ENCODE measurements at regions not wholly inside any gene's neighbourhood (a gene's known extent, or its start where the extent isn't known, plus 50 kb on each side); places are given as distances from the start of the nearest gene placed in this dataset.
"Not testable (repeated sequence)": the region's sequence is repeated elsewhere in the genome, so short reads cannot be mapped to it uniquely, and the experiment has no call there.

DNA sequence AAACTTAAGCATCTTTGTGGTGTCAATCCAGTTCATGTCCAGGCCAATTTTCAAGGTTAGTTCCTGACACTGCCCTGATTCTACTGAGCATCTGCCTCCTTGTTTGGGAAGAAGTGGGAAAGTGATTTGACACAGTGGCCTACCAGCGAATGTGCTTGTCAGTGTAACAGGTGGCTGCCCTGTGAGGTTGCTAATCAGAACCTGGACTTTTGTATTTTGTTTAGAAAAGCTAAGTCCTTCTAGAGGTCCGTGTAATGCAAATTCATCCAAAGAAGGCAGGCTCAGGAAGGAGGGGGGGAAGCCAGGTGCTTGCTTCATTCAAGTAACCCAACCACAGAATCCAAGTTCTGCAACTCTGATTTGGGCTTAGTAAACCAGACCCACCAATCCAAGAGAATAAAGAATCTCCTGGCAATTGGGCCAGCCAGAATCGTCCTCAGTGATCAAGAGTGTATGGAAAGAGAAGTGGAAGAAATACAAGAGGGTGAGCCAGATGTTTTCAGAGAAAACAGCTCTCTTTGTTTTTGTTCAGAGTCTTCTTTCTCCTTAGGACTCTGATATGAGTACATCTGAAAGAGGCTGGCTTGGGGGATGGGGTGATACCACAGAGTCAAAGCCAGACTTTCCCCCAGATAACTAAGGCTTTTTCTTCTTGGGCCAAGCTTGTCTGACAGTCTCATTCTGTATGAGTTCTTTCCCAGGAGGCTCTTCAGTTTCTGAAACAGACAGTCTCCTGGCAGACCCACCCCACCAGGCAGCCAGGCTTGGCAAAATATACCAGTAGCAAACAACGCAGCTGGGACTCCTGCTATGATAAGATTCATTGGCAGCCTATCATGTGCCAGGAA lies 508.9 kb upstream of the TBL1XR1 start:
- DNase-seq (ENCODE audit: low read depth, low spot score), result no peak

DNA sequence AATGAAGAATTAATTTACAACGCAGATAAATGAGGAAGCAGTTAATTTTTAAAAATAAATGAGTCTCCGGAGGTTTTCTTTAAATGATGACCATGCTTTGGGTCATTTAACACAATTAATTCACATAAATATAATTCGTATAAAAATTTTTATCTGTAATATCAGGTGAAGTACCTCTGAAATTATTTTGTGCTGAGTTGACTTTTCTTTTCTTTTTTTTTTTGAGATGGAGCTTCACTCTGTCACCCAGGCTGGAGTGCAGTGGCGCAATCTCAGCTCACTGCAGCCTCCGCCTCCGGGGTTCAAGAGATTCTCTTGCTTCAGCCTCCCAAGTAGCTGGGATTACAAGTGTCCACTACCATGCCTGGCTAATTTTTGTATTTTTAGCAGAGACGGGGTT lies 512.2 kb upstream of the TBL1XR1 start:
- not testable (repeated sequence) for DNase-seq (ENCODE audit: low read depth, low spot score)

DNA sequence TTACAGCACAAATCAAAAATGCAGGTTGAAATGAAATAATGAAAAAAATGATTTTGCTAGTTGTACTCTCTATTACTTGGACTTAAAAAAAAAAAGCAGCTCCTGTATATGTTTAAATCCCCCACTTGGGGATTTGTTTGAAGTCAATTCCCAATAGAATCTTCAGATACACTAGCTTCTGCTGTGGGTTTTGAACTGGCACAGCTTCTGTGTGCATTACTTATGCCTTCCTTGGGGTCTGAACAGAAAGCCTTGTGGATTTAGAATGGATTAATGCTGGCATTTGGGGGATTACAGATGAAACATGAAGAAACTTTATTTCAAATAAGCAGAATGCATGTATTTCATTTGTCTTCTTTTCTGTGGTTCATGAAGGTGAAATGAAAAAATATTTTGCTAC lies 513.2 kb upstream of the TBL1XR1 start:
- no peak for DNase-seq (ENCODE audit: low read depth, low spot score)

DNA sequence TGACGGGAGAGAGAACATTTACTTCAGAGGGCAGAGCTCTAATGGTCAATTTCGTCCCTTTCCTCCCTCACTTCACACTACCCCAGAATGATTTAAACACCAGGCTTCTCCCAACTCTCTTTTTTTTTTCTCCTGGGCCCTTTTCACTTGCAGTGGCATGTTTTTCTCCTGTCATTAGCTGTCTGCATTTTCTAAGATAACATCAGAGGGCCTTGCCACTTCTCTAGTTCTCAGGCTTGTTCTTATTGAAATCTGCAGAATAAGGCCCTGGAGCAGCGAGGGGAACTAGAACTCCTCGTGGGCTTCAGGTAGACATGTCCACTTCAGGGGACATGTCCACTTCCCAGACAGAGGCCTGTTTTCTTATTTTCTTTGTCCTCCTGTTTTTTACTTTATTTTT lies 514.4 kb upstream of the TBL1XR1 start:
- DNase-seq (ENCODE audit: low read depth, low spot score), result no peak

DNA sequence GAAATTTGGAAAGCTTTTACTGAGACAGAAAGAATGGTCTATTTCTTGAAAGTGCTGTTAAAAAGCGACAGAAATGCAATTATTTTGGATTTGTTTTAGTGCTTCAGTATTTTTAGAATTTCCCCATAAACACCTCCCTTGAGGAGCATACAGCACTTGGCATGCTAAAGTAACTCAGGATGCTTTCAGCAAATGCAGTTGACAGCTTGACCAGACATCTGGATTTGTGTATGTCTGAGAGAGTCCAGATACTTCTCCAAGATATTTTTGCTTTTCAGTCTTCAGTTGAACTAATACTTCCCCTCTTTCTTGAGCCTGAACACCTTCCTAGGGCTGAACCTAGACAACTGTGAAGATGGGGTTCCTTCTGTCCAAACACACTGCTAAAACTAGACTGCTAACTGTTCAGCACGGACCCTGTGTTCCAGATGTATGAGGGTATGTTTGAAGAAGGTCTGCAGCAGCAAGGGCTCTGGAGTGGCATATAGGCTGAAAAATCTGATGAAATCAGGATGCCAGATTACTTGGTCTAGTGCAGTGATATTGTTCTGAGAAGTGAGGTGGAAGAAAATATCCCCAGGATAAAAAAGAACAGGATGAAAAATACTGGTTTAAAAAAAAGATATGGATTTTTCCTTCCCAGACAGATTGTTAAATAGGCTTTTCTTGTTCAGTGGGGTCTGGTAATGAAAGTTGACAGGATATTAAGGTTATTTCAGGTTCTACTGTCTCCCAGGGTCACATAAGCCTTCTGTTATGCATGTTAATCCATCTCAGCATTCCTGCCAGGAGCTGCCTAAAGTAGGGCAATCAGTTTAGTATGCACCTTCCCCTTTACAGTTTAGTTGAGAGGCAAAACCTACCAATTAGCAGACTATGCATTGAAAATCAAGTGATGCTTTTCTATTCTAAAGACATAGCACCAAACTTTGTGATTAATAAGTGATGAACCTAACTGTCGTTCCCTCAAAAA lies 516.9 kb upstream of the TBL1XR1 start:
- DNase-seq (ENCODE audit: low read depth, low spot score), result no peak

DNA sequence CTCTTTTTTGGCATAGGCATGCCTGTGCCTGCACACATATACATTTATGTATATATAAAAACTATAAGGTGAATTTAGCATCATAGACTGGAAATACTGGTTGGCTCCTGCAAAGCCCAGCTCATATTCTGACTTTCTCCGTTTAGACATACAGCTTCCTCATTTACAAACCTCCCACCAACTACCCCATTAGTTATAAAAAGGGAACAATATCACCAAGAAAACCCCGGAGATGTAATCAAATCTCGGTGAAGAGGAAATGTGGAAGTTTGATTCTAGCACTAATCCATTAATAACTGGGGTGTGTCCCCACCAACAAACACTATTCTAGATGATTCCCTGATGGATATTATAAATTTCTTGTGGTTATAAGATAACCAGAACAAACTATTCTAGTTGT lies 517.7 kb upstream of the TBL1XR1 start:
- no peak for DNase-seq (ENCODE audit: low read depth, low spot score)

DNA sequence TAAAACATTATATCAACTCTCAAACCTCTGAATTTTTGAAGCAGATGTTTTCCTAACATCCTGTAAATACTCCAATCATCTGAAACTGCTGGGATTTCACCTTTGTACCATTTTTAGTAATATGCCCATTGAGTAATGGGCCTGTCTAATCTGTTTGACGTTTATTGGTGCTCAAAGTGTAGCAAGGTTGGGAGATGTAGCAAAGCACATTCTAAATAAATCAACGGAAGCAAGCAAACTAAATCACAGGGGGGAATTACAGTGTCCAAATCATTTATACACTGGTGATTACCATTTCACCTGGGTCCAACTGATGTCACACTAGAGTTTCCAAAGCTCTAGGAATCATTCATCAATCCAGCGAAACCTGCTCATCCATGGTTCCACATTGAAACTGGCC lies 518.7 kb upstream of the TBL1XR1 start:
- no peak for DNase-seq (ENCODE audit: low read depth, low spot score)

DNA sequence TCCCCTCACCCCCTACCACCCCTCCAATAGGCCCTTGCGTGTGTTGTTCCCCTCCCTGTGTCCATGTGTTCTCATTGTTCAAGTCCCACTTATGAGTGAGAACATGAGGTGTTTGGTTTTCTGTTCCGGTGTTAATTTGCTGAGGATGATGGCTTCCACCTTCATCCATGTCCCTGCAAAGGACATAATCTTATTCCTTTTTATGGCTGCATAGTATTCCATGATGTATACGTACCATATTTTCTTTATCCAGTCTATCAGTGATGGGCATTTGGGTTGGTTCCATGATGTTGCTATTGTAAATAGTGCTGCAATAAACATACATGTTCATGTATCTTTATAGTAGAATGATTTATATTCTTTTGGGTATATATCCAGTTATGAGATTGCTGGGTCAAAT lies 523.6 kb upstream of the TBL1XR1 start:
- not testable (repeated sequence) for DNase-seq (ENCODE audit: low read depth, low spot score)

DNA sequence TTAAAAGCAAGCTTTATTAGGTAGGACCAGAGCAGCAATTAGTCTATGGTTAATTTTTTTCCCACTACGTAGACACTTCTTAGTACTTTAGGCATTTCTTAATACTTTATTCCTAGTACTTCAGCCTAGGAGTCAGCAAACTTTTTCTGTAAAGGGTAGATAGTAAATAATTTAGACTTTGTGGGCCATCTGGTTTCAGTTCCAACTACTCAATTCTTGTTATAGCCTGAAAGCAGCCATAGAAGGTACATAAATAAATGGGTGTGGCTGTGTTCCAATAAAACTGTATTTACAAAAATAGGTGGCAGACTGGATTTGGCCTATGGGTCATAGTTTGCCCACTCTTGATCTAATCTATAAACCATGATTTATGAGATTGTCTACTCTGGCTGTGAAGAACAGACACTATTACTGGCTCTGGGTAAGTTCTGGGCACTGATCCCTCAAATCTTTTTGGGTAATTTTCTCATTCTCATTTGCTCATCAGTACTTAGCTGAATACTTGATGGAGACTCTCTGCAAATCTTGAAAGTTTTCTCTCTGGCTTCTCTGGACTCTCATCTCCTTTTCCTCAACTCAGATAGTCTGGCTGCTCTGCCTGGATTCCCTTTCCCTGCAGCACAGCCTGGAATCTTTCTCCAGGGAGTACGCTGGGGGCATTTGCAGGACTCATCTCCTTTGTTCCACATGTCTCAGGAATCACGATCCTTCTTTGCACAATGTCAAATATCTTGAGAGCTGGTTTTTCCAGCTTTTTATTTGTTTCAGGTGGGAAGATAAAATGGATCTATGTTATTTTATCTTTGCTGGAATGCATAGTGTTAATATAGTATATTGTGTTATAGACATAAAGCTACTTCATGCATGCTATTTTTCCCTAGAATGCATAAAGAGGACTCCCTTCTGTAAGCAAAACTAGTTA lies 524.8 kb upstream of the TBL1XR1 start:
- DNase-seq (ENCODE audit: low read depth, low spot score), result no peak

DNA sequence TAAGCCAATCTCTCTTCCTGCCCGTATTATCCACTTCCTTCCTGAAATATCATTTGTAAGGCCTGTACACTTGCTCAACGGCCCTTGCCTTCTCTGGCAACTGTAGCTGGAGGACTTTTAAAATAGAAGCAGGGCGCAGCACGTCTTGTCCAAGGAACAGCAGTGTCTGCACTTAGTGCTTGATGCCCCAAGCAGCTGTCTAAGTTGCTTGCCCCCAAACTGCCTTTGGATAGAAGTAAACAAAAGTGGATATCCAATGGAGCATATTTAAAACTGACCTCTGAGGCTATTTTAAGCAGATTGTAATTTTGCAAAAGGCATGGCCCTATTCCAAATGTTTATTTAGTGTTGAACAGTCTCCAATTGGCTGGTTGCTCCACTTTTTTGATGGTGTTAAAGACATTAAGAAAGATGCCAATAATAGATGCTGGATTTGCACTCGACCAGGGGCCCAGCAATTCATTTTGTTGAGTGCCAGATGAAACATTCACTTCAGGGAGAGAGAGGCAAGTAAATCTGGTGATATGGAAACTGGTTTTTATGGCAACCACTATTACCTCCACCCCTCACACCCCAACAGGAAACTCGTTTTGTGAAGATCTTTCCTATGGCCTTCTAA lies 526.8 kb upstream of the TBL1XR1 start:
- no peak for DNase-seq (ENCODE audit: low read depth, low spot score)

DNA sequence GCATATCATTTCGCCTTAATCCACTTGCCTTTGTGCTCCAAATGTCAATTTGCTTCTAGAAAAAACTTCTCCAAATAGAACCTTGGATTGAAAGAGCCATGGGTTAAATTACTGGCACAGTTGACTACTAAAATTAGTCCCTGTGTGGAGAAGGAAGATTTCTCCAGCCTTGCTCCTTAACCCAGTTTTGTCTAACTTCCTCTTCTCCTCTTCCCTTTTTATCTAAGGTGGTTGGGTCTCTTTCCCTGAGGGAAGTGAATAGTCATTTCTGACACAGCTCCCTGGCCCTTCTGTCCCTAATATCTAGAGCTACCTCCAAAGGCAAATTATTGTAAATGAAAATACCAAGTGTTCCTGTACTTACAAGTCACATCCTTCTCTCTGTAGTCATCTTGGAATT lies 527.9 kb upstream of the TBL1XR1 start:
- no peak for DNase-seq (ENCODE audit: low read depth, low spot score)

DNA sequence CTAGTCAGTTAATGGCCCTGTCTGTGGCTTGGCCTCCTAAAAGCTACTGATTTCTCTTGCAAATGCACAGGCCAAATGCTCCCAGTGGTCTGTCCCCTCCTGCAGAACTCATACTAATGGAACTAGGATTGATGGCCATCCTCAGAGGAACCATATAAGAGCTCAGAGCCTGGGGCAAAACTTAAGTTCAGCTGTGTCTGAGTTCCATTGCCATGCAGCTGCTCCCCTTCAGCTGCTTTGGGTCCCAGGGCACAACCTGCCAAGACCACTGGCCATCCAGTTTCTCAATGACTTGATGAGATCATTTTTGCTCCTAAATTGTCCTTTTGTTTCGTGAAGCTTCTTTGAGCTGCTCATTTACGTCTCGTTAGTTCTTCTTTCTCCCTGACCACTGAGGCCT lies 529.5 kb upstream of the TBL1XR1 start:
- no peak for DNase-seq (ENCODE audit: low read depth, low spot score)

DNA sequence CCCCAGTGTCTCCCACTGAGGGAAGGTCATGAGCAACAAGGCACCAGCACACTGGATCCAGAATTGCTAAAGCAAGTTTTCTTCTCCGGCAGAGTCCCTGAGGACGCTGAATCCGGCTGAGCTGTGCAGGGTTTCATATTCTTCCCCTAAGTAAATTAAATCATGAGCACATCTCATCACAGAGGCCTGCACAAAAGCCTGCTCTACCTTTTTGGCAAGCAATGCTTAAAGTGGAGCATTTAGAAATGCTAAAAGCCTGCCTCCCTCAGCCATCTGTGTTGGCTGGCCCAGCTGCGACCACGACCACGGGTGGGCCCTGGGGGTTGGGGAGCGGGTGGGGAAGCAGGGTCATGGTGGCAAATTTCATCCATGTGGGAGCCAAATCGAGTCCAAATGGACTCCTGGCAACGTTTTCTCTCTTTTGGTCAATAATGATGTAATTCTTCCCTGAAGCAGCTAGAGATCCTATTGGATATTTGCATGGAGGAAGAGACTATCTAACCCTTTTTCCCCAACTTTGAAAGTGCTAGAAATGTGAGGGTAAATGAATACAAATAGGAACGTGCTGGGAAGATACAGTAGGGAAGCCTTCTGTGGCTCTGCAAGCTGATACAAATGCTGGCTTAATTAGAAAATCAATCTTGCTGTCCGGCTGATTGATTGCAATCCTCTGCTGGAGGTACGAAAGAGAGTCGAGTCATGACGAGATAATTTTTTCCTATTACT lies 532.8 kb upstream of the TBL1XR1 start:
- no peak for DNase-seq (ENCODE audit: low read depth, low spot score)

DNA sequence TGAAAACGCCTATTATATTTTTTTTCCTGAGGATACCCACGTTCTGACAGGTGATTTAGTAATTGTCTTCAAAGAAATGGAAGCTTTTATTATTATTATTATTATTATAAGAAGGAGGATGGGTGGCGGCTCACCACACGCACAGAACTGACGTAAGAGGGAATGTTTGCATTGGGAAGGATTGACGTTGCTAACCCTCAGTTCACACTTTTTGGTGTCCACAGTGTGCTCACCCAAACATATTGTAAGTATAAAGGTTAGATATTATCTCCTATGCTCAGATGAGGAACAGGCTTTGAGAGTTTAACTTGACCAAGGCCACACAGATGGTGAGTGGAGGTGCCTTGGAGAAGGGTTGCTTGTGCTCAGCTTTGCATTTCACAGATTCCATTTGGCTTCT lies 533.5 kb upstream of the TBL1XR1 start:
- no peak for DNase-seq (ENCODE audit: low read depth, low spot score)

DNA sequence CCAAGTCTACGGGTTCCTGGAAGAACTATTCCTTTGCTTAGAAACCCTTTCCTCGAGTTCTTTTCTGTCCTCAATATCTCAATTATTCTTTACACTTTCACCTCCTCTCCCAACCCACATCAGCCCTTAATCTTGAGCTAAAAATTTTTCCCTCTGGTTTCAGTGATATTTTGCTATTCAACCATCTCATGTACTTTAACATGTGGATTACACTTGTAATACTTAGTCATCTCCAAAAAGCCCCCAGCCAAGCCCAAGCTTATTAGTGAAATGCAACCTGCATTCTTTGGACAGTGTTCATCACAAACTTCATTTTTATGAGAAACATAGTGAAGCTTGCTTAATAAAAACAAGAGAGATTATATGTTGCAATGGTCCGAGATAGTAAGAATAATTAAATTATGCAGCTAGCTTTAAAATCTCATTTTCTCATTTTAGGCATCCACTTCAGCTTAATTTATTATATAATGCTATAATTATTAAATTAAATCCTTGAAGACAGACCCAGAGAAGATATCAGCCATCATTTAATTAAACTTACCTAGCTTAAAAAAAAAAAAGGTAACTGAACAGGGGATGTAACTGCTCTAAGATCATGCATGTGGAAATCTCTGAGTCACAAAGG lies 534.5 kb upstream of the TBL1XR1 start:
- no peak for DNase-seq (ENCODE audit: low read depth, low spot score)

DNA sequence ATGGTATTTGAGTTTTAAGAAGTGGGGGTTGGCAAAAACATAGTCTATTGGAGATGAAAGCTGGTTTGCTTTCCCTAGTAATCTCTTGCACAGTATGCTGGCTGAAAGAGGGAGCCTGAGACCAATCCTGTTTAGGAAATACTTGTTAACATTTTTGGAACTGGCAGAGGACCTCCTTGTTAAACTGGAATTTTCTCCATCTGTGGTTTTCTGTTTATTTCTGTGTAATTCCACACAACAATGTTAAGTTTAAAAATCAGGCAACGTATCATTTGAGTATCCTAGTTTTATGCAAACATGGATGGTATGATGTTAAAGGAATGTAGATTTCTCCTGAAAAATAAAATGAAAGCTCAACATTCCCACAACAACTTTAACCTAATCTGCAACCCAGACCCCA lies 536.0 kb upstream of the TBL1XR1 start:
- no peak for DNase-seq (ENCODE audit: low read depth, low spot score)

DNA sequence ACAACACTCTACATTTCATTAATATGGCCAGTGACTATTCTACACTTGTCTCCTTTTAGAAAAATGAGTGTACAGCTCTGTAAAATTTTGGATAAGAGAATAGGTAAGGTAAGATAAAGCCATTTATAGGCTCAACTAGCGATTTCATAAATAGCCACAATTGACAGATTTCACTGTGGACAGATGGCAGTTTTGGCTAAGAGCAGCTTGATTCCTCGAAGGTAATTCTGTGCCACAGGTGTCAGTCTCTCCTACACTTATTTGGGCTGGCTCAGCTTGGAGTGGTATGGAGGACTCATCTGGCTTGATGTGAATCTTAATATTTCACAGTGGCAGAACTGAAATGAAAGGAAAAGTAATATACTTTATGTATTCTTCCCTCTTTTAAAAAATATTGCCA lies 536.7 kb upstream of the TBL1XR1 start:
- DNase-seq (ENCODE audit: low read depth, low spot score), result no peak

DNA sequence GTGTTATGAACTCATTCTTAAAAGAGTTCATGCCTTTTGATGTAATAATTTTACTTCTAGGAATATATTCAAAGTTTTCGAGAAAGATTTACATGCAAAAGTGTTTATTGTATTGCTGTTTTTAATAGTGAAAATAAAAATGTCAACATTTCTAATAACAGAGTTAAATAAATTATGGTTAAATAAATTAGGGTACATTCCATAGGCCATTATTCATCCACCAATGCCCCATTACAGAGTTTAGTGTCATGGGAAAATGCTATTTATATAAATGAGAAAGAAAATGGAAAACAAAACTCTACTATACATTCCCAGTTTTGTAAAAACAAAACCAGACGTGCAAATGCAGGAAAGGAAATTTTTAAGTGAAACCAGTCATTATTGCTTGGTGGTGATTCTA lies 538.1 kb upstream of the TBL1XR1 start:
- no peak for DNase-seq (ENCODE audit: low read depth, low spot score)

DNA sequence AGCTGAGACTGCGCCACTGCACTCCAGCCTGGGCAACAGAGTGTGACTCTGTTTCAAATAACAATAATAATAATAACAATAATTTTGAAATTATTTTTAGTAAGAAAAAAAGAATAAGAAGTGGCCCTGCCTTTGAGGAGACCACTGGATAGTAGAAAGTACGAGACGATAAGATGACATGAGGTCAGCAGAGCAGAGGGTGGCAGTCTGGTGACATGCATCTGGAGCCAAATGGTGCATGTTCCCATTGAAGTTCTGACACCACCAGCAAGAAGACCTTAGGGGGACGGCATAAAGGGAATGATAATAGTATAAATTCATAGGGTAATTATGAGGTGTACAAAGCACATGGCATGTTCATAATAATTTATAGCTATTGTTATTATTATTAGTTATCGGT lies 542.2 kb upstream of the TBL1XR1 start:
- DNase-seq (ENCODE audit: low read depth, low spot score), result no peak

DNA sequence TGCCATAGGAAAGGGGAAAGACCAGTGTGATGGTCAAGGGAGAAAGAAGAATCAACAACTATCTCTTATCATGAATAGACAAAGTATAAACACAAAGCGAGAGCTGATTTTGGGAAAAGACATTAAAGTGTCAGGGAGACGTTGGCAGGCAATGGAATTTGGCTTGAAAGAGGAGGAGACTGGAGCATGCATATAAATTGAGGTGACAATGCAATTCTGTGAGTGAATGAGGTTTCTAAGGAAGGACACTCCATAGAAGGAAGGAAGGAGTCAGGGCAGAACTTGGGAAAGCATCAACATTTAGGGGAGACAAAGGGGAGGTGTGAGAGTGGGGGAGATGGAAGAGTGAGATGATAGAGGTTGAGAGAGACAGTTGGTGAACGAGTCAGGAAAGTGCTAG lies 543.0 kb upstream of the TBL1XR1 start:
- no peak for DNase-seq (ENCODE audit: low read depth, low spot score)

Data from activated CD4-positive, CD25-positive, alpha-beta regulatory T cell treated with anti-CD3 and anti-CD28 coated beads, Interleukin-2, amount 50 U/mL, for 16 hours (primary cell).